ENCODE measurements at regions not wholly inside any gene's neighbourhood (a gene's known extent, or its start where the extent isn't known, plus 50 kb on each side); places are given as distances from the start of the nearest gene placed in this dataset.

DNA sequence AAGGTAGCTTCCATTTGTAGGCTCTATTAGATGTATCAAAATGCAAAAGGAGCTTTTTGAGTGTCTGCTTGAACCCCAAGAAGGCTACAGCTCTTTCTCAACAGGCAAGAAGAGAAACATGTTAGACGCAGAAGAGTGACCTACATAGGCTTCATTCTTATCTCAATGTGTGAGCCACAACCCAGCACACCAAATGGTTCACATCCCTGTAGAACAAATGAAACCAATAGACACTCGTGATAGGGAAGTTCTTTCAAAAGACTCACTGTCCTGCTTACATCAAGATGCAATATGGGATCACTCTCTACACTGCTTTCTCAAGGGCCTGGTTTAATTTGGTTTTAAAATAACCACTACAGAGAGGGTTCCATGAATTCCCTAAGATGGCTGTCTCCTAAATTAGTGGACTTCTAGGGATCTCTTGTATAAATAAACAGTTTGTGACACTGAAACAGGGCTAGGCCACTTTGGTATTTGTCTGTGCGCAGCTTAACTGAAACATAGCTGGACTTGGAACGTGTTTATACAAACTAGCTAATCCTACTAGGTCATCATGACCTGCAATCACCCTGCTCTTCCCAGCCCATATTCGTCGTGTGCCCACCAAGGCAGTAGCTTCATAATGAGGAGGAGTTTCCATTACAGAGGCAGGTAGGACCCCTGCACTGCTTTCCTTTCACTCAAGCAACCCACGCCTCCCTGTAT lies 225.4 kb upstream of the PREP start:
- no peak for DNase-seq

GRCh38 chr6:105626295-105627158 lies 223.6 kb upstream of the PREP start:
- DNase-seq: no peak

DNA sequence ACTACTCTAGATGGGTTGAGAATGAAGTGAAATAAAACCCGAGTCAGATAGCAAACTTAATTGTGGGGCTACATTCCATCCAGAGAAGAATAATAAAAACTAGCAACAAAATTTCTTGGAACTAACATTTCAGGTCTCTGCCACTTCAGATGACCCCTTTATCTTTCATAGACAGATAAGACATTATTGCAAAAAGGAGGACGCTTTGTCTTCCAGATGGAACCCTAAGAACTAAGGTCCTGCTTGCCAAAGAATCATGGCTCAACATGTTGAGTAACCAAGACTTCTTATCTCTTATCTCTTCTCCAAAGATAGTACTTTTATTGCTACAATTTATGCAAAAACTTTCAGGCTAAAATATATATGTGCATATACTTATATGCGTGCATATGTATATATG lies 221.1 kb upstream of the PREP start:
- no peak for DNase-seq

DNA sequence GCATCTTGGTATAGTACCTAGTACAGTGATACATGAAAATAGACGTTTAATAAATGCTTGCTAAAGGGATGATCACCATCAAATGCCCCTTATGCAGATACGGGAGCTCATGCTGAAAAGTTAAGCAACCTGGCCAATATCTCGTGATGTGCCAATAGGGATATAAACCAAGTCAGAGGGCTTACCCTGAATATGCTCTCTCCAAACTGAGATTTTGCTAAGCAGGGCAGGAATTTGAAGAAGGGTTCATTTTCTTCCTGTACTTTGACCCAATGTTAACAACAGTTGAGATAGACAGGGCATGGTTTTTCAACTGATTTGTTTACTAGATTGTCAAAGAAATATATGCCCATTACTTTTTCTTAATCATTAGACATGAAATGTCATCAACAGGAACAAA lies 219.3 kb upstream of the PREP start:
- no peak for DNase-seq

DNA sequence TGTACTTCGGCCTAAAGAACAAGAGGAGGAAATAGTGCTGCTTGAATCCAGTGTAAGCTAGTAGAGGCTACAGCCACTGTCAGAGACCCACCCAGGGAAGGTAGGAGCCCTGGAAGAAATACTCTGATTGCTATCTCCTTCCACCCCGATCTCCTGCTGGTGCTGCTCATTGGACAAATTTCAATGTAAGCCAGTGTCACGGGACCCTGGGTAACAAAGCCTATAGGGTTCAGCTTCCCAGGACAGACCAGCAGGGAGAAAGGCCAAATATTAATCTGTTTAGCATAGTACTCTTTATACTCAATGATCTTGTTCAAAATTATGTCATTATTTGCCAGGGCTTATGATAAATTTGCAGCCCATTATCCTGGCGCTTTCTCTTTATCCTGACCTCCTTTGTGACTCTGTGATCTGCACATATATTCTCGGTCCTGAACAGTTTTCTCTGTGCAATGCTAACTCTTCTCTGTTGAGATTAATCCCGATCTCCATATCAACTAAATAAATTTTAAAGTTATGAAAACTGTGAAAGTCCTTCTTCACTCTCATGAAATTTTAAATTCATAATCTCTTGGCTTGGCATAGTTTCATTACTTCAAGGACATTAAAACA lies 218.8 kb upstream of the PREP start:
- no peak for DNase-seq

GRCh38 chr6:105620878-105621277 lies 218.0 kb upstream of the PREP start:
- DNase-seq: no peak

DNA sequence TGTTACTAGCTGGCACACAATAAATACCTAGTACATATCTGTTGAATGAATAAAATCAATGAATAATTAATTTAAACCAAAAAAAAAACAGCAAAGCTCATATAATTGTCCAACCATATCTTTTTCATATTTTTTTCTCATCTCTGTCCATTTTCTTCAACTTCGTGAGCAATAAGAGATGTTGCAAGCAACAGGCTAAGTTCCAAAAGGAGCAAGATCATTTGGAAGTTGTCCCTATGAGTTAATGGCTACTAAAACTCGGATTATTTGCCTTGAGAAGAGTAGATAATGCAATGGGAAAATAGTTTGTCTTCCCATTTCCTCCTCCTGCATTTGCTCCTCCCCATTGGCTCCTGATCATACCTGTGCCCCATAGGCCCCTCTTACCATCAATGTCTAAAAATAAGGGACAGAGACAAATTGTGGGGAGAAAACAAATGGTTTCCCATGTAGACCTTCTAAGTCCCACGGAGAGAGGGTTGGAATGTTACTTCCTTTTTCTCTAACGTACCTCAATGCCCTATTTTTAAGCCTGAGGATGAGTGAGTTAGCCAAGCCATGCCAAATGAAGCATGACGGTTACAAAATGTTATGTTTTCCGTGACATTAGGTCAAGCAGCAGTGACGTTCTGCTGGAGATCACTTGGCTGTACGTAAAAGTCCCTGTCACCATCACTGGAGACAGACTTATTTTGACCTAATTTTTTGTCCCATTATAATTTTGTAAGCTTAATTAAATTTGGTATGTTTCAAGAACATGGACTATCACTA lies 217.3 kb upstream of the PREP start:
- no peak for DNase-seq

- DNase-seq: no peak
Measured at GRCh38 chr6:105618247-105618646, 215.4 kb upstream of the PREP start.

GRCh38 chr6:105616521-105616920 lies 213.6 kb upstream of the PREP start:
- no peak for DNase-seq

GRCh38 chr6:105611606-105612005 lies 208.7 kb upstream of the PREP start:
- no peak for DNase-seq

- DNase-seq: no peak
Measured at GRCh38 chr6:105609375-105609991, 206.6 kb upstream of the PREP start.

- DNase-seq: no peak
Measured at GRCh38 chr6:105608711-105609374, 206.0 kb upstream of the PREP start.

- no peak for DNase-seq
Measured at GRCh38 chr6:105607636-105608621, 205.0 kb upstream of the PREP start.

- no peak for DNase-seq
Measured at GRCh38 chr6:105606831-105607463, 204.1 kb upstream of the PREP start.

- DNase-seq: no peak
Measured at GRCh38 chr6:105604587-105604884, 201.7 kb upstream of the PREP start.

- DNase-seq: no peak
Measured at GRCh38 chr6:105603788-105604586, 201.1 kb upstream of the PREP start.

- DNase-seq: peak; percentile 31
Measured at GRCh38 chr6:105601541-105602236, 198.8 kb upstream of the PREP start.

DNA sequence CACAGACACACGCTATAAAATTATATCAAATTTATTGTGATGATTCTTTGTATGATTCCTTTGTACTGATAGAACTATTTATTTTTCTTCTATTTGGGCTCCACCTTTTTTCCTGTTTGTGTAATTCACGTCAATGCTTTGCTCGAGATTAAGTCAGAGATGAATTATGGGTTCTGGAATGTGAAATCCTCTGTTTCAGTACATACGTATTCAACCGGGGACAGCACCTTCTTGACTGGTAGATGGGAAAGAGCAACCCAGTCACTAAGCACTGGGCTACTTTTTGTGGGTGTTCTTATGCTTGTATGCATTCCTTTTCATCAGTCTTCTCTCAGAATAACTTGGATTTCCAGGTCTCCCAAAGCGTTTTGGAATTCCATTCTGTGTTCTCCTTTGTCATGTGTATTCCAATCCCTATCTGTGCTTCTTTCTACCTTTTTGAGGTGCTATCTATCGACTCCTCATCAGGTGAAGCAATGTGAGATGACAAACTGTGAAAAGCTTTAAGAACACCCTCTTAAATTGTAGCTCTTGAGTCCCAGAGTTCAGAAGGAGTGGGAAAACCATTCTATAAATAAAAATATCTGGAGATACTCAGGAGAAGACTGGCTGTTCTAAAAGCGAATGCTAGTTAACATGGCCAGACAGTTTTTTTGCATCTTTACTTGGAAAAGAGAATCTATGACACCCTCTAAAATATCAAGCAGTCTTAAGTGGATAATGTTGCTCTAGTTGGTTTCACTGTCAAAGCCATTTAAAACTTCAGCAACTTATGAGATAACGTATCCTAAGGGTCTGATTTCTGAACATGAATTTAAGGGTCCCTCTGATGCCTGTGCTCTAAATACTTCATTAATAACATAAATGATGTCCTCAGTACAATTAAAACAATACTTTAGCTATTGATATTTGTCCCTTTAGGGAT lies 197.7 kb upstream of the PREP start:
- no peak for DNase-seq
